GM10248 (cell line): ENCODE measurements at regions not wholly inside any gene's neighbourhood (a gene's known extent, or its start where the extent isn't known, plus 50 kb on each side); places are given as distances from the start of the nearest gene placed in this dataset.
"Not testable (repeated sequence)": the region's sequence is repeated elsewhere in the genome, so short reads cannot be mapped to it uniquely, and the experiment has no call there.

Source experiments
- CTCF ChIA-PET: fragments of 300-600 bp; sonication (Branson Sonifier 250); formaldehyde crosslinking; extraction: SDS; loops from one replicate; lab custom pipeline; 2021; ENCODE audit warnings: antibody characterized with exemption; lab: Yijun Ruan, JAX
- POLR2A ChIA-PET: fragments of 350-650 bp; sonication (Branson Sonifier 250); formaldehyde crosslinking; extraction: SDS; loops from one replicate; lab custom pipeline; 2020; ENCODE audit warnings: antibody characterized with exemption; lab: Yijun Ruan, JAX
- DNase-seq: peaks from one replicate; pipeline ENCODE4 v3.0.0; 2012; ENCODE audit errors: extremely low spot score
- TF ChIP-seq, protein P1 (sequence below): IDR thresholded peaks from 2 replicates; pipeline ENCODE4 v1.5.1; 2012; ENCODE audit warnings: mild to moderate bottlenecking, low read depth; ENCODE audit errors: extremely low read depth, missing control alignments, control extremely low read depth

DNA sequence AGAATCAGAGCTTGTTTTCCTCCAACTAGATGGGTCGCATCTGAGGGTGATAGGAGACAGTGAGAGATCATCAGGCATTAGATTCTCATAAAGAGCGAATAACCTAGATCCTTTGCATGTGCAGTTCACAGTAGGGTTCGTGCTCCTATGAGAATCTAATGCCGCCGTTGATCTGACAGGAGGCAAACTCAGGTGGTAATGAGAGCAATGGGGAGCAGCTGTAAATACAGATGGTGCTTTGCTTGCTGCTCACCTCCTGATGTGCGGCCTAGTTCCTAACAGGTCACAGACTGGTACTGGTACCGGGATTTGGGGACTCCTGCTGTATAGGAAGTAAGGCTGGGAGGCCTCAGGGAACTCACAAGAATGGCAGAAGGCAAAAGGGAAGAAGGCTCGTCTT lies 276.5 kb downstream of the FAT4 start:
- CTCF ChIA-PET: interaction anchor here (1.3 to 1.5 kb wide), 2 partner anchors 12 to 17 kb away, joined by 5 to 6 read pairs; no protein-coding TSS in a partner anchor
- POLR2A ChIA-PET: no interaction called here

DNA sequence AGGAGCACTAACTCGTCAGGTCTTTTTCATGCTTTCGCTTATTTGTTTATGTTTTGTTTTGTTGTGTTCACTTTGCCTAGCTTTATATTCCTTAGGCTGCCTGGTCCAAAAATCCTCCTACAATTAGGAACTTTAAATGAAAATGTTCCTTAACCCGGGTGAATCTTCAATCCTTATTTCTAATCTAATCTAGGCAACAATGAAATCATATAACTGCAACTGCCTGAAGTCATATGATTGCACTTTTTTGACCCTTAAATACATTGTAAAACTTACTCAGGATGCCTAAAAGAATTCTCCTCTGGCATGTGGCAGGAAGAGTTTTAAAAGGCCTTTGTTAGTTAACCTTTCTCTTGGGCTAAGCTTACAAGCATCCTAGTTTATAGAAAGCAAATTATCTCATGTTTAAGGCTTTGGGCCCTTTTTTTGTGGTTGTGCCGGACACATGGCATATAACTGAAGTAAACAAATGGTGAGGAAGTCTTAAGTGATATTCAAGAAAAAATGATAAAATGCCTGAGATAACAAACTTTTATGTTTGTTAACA lies 279.4 kb downstream of the FAT4 start:
- CTCF ChIA-PET: interaction anchor here (2.5 kb wide), 1 partner anchor 9 kb away, joined by 7 read pairs; no protein-coding TSS in a partner anchor
- TF ChIP-seq, protein P1, sequence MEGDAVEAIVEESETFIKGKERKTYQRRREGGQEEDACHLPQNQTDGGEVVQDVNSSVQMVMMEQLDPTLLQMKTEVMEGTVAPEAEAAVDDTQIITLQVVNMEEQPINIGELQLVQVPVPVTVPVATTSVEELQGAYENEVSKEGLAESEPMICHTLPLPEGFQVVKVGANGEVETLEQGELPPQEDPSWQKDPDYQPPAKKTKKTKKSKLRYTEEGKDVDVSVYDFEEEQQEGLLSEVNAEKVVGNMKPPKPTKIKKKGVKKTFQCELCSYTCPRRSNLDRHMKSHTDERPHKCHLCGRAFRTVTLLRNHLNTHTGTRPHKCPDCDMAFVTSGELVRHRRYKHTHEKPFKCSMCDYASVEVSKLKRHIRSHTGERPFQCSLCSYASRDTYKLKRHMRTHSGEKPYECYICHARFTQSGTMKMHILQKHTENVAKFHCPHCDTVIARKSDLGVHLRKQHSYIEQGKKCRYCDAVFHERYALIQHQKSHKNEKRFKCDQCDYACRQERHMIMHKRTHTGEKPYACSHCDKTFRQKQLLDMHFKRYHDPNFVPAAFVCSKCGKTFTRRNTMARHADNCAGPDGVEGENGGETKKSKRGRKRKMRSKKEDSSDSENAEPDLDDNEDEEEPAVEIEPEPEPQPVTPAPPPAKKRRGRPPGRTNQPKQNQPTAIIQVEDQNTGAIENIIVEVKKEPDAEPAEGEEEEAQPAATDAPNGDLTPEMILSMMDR: no peak
- DNase-seq: no peak
- POLR2A ChIA-PET: no interaction called here

More for the DNA sequence above, 276.5 kb downstream of the FAT4 start:
- DNase-seq: no peak
- TF ChIP-seq, protein P1: no peak

DNA sequence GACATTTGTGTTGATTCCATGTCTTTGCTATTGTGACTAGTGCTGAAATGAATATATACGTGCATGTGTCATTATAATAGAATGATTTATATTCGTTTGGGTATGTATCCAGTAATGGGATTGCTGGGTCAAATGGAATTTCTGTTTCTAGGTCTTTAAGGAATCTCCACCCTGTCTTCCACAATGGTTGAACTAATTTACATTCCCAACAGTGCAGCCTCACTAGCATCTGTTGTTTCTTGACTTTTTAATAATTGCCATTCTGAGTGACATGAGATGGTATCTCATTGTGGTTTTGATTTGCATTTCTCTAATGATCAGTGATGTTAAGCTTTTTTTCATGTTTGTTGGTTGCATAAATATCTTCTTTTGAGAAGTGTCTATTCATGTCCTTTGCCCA lies 291.2 kb downstream of the FAT4 start:
- DNase-seq, POLR2A ChIA-PET: not testable (repeated sequence)
- CTCF ChIA-PET: interaction anchor here (1.3 kb wide), 1 partner anchor 13 kb away, joined by 5 read pairs; no protein-coding TSS in a partner anchor

DNA sequence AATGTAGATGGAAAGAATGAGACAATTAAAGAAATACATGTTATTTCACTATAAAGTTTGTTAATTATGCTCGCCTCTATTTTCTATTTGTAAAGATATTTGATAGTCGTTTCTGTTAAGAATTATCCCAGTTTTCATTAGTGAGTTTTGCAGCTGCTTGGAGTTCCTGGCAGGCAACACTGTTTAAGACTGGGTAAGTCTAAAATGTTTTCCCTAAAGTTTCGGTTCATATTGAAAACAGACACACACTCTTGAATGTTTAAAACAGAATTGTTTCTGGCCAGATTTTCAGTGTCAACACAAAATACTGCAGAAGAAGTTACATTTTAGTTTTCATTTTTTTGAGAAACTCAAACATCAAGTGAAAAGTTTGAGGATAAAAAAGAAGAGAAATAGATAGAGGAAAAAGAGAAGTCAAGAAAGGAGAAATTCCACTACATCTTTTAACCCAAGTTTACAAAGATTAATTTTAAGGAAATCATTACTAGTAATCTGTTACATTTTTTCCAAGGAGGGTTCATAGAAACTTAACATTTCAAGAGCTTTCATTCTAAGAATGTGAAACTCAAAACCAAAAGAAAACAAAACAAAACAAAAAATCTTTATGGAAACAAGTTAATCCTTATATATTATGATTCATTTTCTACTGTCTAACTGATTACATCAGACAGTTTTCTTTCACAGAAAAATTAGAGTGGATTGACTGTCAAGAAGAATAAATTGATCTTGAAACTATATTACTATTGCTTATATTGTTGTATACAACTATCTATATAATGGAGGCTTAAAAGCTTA lies 305.5 kb downstream of the FAT4 start:
- CTCF ChIA-PET: interaction anchor here (0.9 kb wide), 1 partner anchor 17 kb away, joined by 3 read pairs; no protein-coding TSS in a partner anchor
- TF ChIP-seq, protein P1: no peak
- POLR2A ChIA-PET: no interaction called here
- DNase-seq: no peak

DNA sequence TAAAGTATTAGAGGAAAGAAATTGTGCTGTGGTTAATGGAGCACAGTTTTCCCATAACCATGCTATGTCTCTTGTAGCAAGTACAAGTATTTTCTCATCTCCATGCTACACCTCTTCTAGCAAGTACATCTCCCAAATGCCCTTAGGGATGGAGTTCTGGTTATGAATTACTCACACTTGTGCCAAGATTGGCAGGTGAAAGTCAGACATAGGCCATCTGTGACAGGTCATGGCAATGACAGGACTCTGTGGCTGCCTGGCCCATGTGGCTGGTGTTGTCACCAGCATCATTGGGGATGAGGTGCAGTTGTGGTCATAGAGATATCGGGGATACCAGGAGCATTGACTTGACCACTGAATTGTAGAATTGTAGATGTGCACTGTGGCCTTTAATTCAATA lies 310.2 kb downstream of the FAT4 start:
- CTCF ChIA-PET: no interaction called here
- POLR2A ChIA-PET: no interaction called here
- no peak for DNase-seq
- TF ChIP-seq, protein P1: no peak

DNA sequence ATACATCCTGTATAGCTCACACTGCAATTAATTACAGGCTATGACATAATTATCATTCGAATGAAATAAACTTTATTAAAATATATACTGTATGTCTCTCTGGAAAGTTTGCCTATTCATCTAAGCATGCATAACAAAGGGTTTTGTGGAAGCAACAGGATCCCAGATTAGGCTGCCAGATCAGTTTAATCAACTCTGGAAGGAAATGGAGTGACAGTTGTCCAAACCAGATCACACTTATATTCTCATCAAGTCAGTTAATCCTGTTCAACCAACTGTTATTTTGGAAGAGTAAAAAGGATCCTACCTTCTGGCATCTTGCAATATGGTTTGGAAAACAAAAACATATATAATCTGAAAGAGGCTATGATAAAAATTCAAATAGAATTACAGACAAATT lies 312.2 kb downstream of the FAT4 start:
- ChIA-PET POLR2A (no interaction called here), CTCF (no interaction called here)
- DNase-seq: no peak
- TF ChIP-seq, protein P1: no peak

DNA sequence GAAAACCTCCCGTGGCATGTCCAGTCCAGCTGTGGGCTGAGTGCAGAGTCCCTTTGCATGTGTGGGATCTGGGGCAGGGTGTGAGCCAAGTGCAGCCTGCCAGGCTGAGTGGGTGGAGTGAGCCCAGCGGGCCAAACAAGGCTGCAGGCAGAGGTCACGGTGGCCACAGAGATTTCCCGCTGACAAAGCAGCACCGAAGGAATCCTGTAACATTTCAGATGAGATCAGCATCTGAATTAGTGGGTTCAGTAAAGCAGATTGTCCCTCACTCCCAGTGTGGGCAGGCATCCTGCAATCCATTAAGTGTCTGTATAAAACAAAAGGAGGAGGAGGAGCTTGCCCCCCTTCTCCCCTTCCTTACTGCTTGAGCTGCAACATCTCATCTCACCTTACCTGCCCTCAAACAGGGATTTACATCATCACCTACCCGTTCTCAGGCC lies 324.4 kb downstream of the FAT4 start:
- TF ChIP-seq, protein P1: no peak
- POLR2A ChIA-PET: no interaction called here
- CTCF ChIA-PET: interaction anchor here (0.8 kb wide), 1 partner anchor 11 kb away, joined by 3 read pairs; no protein-coding TSS in a partner anchor
- no peak for DNase-seq
